ENCODE measurements at regions not wholly inside any gene's neighbourhood (a gene's known extent, or its start where the extent isn't known, plus 50 kb on each side); places are given as distances from the start of the nearest gene placed in this dataset.

DNA sequence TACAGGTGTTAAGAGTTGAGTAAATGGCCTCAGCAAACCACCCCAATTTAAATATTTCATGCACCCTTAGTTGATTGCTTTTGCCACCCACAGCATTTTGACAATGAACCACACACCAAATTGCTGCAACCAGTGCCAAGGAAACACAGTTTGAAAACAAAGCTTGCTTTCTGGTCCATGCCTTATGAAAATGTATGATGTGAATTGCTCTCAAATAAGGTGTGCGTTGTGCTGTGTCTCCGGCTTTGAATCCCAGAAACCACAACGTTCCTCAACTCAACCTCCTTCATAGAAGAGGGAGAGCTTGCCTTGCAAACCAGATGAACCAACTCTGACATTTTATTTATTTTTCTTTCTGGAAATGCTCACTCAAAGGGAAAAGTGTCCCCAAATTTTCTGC, 762.7 kb downstream of the TLE1 start:
- FAIRE-seq (no peak), DNase-seq (no peak), ATAC-seq (no peak)
- no peaks in the 10 kb centered on the region for H3K9me3 ChIP-seq
- intact Hi-C loops (cut with DNase I) = no loop called here
- H3K4me1 ChIP-seq = no peaks in the 10 kb centered on the region
- H3K36me3 ChIP-seq = no peaks in the 10 kb centered on the region
- no peak overlapping the region for H3K27ac ChIP-seq
- no peaks in the 10 kb centered on the region for H3K27me3 ChIP-seq
- TF ChIP-seq, protein P1, sequence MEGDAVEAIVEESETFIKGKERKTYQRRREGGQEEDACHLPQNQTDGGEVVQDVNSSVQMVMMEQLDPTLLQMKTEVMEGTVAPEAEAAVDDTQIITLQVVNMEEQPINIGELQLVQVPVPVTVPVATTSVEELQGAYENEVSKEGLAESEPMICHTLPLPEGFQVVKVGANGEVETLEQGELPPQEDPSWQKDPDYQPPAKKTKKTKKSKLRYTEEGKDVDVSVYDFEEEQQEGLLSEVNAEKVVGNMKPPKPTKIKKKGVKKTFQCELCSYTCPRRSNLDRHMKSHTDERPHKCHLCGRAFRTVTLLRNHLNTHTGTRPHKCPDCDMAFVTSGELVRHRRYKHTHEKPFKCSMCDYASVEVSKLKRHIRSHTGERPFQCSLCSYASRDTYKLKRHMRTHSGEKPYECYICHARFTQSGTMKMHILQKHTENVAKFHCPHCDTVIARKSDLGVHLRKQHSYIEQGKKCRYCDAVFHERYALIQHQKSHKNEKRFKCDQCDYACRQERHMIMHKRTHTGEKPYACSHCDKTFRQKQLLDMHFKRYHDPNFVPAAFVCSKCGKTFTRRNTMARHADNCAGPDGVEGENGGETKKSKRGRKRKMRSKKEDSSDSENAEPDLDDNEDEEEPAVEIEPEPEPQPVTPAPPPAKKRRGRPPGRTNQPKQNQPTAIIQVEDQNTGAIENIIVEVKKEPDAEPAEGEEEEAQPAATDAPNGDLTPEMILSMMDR (IDR thresholded peaks at IDR 0.05) = no peak
- no peak overlapping the region for H3K4me3 ChIP-seq
- WGBS, 2 donors = 62 to 78% methylated on average over 3 of the region's 3 CpGs

DNA sequence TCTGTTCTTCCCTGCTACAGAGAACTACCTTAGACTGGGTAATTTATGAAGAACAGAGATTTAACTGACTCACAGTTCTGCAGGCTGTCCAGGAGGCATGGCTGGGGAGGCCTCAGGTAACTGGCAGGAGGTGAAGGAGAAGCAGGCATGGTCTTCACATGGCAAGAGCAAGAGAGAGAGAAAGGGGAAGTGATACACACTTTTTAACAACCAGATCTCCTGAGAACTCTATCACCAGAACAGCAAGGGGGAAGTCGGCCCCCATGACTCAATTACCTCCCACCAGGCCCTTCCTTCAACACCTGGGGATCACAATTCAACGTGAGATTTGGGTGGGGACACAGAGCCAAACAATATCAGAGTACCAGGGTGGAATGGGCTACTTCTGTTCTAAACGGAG, 766.8 kb downstream of the TLE1 start:
- Histone ChIP-seq H3K4me3 (no peak overlapping the region), H3K4me1 (no peaks in the 10 kb centered on the region), H3K9me3 (no peaks in the 10 kb centered on the region), H3K27ac (no peak overlapping the region), H3K27me3 (no peaks in the 10 kb centered on the region), H3K36me3 (no peaks in the 10 kb centered on the region)
- no peak for FAIRE-seq
- TF ChIP-seq, protein P1 (IDR thresholded peaks at IDR 0.05) = no peak
- DNase-seq = no peak
- ATAC-seq = no peak
- WGBS, 2 donors = 27 to 59% methylated on average over 3 of the region's 3 CpGs
- intact Hi-C loops (cut with DNase I) = no loop called here

- H3K27me3 ChIP-seq = no peaks in the 10 kb centered on the region
- DNase-seq (no peak), ATAC-seq (no peak), FAIRE-seq (no peak)
- H3K36me3 ChIP-seq = no peaks in the 10 kb centered on the region
- TF ChIP-seq, protein P1 (IDR thresholded peaks at IDR 0.05) = no peak
- H3K9me3 ChIP-seq = no peaks in the 10 kb centered on the region
- H3K4me3 ChIP-seq = no peak overlapping the region
- H3K4me1 ChIP-seq = no peaks in the 10 kb centered on the region
- 74 to 89% methylated on average over 9 to 10 of the region's 10 CpGs for WGBS, 2 donors
- H3K27ac ChIP-seq = no peak overlapping the region
- intact Hi-C loops (cut with DNase I) = no loop called here
These were observed 782.6 kb downstream of the TLE1 start for GRCh38 chr9:80906728-80907127.

GRCh38 chr9:80899208-80899607, 790.1 kb downstream of the TLE1 start:
- FAIRE-seq (no peak), DNase-seq (no peak), ATAC-seq (no peak)
- no peak overlapping the region for H3K4me3 ChIP-seq
- no peaks in the 10 kb centered on the region for H3K9me3 ChIP-seq
- intact Hi-C loops (cut with DNase I) = no loop called here
- no peak overlapping the region for H3K27ac ChIP-seq
- no peaks in the 10 kb centered on the region for H3K27me3 ChIP-seq
- no peaks in the 10 kb centered on the region for H3K4me1 ChIP-seq
- no peaks in the 10 kb centered on the region for H3K36me3 ChIP-seq
- TF ChIP-seq, protein P1 (IDR thresholded peaks at IDR 0.05) = no peak

DNA sequence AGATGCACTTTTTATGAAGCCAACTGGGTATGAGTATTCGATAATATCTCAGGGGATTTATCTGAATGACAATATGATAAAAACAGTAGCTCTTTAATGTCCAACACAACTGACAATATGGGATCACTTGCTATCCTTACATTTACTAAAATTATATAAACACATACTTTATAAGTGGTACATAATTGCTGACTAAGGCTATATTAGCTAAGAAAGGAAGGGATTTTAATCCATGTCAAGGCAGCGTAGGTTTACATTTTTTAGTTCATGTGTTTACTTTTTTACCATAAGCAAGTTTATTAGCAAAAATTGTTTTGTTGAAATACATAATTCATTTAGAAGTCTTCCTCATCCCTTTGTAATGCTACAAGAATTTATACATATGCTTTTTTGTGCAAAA, 796.2 kb downstream of the TLE1 start:
- DNase-seq (no peak), ATAC-seq (no peak), FAIRE-seq (no peak)
- WGBS, 2 donors = 54 to 78% methylated on average over 2 of the region's 2 CpGs
- no peaks in the 10 kb centered on the region for H3K4me1 ChIP-seq
- no peaks in the 10 kb centered on the region for H3K36me3 ChIP-seq
- no peaks in the 10 kb centered on the region for H3K27me3 ChIP-seq
- no peak overlapping the region for H3K27ac ChIP-seq
- TF ChIP-seq, protein P1 (IDR thresholded peaks at IDR 0.05) = no peak
- H3K9me3 ChIP-seq = no peaks in the 10 kb centered on the region
- intact Hi-C loops (cut with DNase I) = no loop called here
- no peak overlapping the region for H3K4me3 ChIP-seq

All from pancreas (tissue), 10 donors.